NCI-H748 (cell line): ENCODE measurements at regions not wholly inside any gene's neighbourhood (a gene's known extent, or its start where the extent isn't known, plus 50 kb on each side); places are given as distances from the start of the nearest gene placed in this dataset.

Experiments
- DNase-seq: peaks from one replicate; lab custom pipeline; 2025; ENCODE audit not compliant: unreplicated experiment; lab: John Stamatoyannopoulos, UW

GRCh38 chr4:14810568-14810967, 191.7 kb upstream of the CPEB2 start:
- DNase-seq = no peak

GRCh38 chr4:14812101-14812500, 190.2 kb upstream of the CPEB2 start:
- DNase-seq = no peak

GRCh38 chr4:14816623-14817261, 185.5 kb upstream of the CPEB2 start:
- DNase-seq = no peak

- no peak for DNase-seq
Observed at GRCh38 chr4:14824189-14824588, 178.1 kb upstream of the CPEB2 start.

GRCh38 chr4:14827111-14827510, 175.2 kb upstream of the CPEB2 start:
- DNase-seq = no peak

DNA sequence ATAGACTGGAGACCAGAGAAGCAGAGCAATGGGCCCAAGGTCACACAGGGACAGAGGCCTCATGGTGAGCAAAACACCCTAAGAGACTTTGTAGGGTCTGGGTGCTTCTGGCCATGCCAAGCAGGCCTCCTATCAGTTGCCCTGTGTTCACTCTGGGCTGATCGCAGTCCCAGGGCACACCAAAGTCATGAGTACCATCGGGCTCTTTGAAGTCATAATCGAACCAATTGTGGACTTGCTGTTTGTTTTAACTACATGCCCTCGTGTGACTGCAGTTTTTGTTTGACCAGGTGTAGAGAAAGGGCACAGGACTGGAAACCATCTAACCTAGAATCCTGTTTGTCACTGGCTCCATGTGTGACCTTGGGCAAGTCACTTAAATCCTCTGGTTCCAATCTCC, 172.5 kb upstream of the CPEB2 start:
- no peak for DNase-seq

- DNase-seq = no peak
Observed at GRCh38 chr4:14831416-14831815, 170.9 kb upstream of the CPEB2 start.

DNA sequence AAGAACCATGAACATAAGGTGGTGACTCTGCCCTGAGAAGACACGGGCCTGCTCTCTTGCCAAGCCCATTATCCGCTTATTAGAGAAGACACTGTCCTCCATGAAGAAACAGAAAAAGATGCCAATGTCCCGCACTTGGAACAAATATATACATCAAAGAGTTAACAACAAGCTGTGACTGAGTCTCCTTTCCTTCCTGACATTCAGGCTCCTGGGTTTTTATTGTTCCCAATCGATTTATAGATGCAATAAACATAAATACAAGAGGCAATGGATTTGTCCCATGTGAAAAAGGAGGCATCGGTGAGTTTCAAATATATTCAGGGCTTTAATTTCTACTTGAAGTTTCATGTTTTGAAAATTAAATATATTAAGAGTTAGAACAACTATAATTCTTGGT, 169.2 kb upstream of the CPEB2 start:
- no peak for DNase-seq

DNA sequence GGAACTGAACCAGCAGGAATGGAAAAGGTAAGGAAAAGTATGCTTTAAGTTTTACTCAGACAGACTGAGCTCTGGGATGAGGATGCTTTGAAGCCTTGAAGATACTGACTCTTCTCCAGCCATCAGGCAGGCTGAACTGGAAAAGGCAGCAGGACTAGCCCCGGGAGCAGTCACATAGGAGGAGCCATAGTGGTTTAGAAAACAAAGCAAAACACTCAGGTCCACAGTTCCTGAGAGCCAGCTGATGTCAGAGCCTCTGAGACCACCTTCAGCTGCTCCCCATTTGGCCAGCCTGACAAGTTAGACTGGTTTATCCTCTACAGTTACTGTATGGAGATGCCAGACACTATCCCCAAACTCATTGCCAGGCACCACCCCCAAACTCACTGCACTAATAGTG, 167.9 kb upstream of the CPEB2 start:
- DNase-seq = no peak

- no peak for DNase-seq
Observed at GRCh38 chr4:14835288-14835687, 167.0 kb upstream of the CPEB2 start.

DNA sequence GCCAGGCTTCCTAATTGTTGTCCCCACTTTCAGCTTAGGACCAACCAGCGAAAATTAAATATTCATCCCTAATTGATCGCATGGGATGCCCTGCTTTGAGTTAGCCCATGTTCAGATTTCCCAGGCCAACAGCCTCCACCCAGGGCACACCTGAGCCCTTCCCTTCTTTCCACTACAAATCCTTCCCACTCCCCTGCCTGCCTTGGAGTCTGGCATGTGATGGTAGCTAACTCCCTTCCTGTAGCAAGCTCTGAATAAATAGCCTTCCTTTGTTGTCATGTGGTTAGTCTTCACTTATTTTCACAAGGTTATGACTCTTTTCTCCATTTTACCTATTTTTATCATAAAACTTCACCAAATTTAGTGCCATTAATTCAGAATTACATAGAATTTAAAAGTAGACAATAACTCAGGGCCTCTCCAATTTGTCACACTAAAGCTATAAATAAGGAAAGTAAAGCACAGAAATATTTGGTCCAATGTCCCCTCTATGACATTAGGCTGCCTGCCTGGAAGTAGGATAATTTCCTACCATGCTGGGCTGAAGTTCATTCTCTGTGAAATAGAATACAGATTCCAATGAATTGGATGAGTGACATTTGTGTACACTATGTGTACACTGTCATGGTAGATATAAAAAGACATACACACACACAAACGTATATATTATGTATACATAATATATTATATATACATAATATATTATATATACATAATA, 166.4 kb upstream of the CPEB2 start:
- DNase-seq = no peak

GRCh38 chr4:14837860-14838259, 164.4 kb upstream of the CPEB2 start:
- DNase-seq = no peak

- DNase-seq = peak; percentile 67
Observed at GRCh38 chr4:14841801-14842768, 160.2 kb upstream of the CPEB2 start.

DNA sequence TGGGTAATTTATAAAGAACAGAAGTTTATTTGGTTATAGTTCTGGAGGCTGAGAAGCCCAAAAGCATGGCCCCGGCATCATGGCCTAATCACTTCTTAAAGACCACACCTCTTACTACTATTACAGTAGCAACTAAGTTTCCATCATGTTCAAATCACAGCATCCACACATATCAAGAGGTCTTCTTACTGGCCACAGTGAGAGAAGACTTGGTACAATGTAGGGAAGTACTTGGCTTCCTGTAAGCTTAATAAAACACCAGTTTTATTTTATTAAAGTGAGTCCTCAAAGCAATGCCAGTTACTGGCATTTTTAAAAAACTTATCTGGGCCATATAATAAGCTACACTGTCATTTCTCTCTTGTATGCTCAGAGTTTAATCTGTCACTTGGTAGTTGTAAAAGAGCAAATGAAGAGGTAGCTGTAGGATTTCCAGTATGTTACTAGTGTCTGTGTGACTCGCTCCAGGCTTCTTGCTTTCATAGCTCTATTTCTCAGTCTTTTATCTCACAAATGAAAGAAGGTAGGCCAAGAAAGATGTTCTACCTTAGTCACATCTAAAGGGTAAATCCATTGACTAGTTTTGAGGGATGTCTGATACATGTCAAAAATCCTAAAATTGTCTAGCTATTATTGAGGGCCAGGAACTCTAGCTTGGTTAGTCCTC, 159.2 kb upstream of the CPEB2 start:
- no peak for DNase-seq

GRCh38 chr4:14844061-14844460, 158.2 kb upstream of the CPEB2 start:
- DNase-seq = no peak

DNA sequence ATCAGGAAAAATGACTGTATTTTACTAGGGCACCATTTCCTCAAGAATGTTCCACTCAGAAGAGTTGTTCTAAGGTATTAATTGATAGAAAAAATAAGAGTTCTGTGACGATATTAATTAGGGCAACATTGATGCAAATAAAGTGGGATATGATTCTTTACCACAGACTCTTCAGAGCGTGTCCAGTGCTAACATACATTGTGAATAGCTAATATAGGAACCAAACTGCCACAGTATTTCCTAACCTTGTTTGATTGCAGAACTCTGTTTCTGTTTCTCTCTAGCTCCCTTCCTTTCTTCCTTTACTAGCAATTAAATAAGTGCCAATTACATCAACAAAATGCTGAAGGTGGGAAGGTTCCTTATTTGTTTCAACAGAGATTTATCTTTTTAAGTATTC, 154.1 kb upstream of the CPEB2 start:
- DNase-seq = no peak

DNA sequence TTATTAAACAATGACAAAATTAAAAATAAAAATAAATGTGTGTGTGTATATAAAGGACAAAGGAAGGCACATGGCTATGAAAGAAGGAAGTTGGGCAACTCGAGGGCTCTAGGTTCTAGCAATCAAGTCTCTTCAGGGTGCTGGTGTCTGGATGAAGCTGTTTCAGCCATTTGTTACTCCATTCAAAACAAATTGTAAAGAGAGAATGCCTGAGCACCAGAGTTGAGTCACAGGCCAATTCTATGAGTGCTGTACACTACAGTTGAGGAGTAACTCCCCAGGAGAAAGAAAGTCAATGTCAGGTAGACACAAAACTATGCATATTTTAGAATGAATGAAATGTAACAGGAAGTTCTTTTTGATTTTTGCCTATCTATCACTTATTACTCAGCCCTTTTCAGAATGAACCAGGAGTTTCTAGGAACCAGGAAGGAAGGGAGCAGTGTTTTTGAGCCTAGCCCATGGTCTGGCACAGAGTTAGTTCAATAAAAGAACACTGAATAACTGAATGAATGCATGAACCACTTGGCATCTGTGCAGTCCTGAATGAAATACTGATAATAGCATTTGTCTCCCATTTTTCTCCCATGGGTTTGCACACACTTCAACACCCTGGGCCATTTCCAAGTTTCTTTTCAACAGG, 151.7 kb upstream of the CPEB2 start:
- no peak for DNase-seq

- DNase-seq = no peak
Observed at GRCh38 chr4:14853176-14853943, 148.9 kb upstream of the CPEB2 start.

GRCh38 chr4:14855719-14856061, 146.6 kb upstream of the CPEB2 start:
- no peak for DNase-seq
